GM21526 (cell line): ENCODE measurements at regions not wholly inside any gene's neighbourhood (a gene's known extent, or its start where the extent isn't known, plus 50 kb on each side); places are given as distances from the start of the nearest gene placed in this dataset.
"Not testable (repeated sequence)": the region's sequence is repeated elsewhere in the genome, so short reads cannot be mapped to it uniquely, and the experiment has no call there.

Experiments used
- ATAC-seq: cut with Tn5 transposase; IDR thresholded peaks from one replicate; pipeline ENCODE4 v1.9.1; 2021; ENCODE audit warnings: moderate library complexity; ENCODE audit not compliant: unreplicated experiment, low FRiP score

- ATAC-seq = peak; percentile 99
Observed at GRCh38 chr12:90515199-90516175, 439.5 kb downstream of the CCER1 start.

- no peak for ATAC-seq
Observed at GRCh38 chr12:90514325-90514724, 440.7 kb downstream of the CCER1 start.

- no peak for ATAC-seq
Observed at GRCh38 chr12:90512518-90512917, 442.5 kb downstream of the CCER1 start.

GRCh38 chr12:90510948-90511347 lies 444.0 kb downstream of the CCER1 start:
- no peak for ATAC-seq

GRCh38 chr12:90504806-90505205 lies 450.2 kb downstream of the CCER1 start:
- ATAC-seq = no peak

- no peak for ATAC-seq
Observed at GRCh38 chr12:90502070-90502469, 452.9 kb downstream of the CCER1 start.

GRCh38 chr12:90501412-90501811 lies 453.6 kb downstream of the CCER1 start:
- ATAC-seq = no peak

- ATAC-seq = no peak
Observed at GRCh38 chr12:90499795-90500194, 455.2 kb downstream of the CCER1 start.

GRCh38 chr12:90497923-90498545 lies 456.9 kb downstream of the CCER1 start:
- ATAC-seq = no peak

- ATAC-seq = no peak
Observed at GRCh38 chr12:90490355-90490754, 464.6 kb downstream of the CCER1 start.

GRCh38 chr12:90489141-90489540 lies 465.8 kb downstream of the CCER1 start:
- ATAC-seq = no peak

GRCh38 chr12:90485560-90485959 lies 469.4 kb downstream of the CCER1 start:
- ATAC-seq = no peak

- ATAC-seq = no peak
Observed at GRCh38 chr12:90484094-90484493, 470.9 kb downstream of the CCER1 start.

GRCh38 chr12:90481748-90482147 lies 473.2 kb downstream of the CCER1 start:
- ATAC-seq = no peak

GRCh38 chr12:90479237-90479636 lies 475.7 kb downstream of the CCER1 start:
- no peak for ATAC-seq

- no peak for ATAC-seq
Observed at GRCh38 chr12:90473831-90474230, 481.1 kb downstream of the CCER1 start.

GRCh38 chr12:90460681-90461080 lies 494.3 kb downstream of the CCER1 start:
- no peak for ATAC-seq

- no peak for ATAC-seq
Observed at GRCh38 chr12:90456248-90456647, 498.7 kb downstream of the CCER1 start.

- ATAC-seq = no peak
Observed at GRCh38 chr12:90455756-90456155, 499.2 kb downstream of the CCER1 start.

GRCh38 chr12:90449611-90450010 lies 505.4 kb downstream of the CCER1 start:
- no peak for ATAC-seq

GRCh38 chr12:90443466-90443865 lies 511.5 kb downstream of the CCER1 start:
- not testable (repeated sequence) for ATAC-seq

- ATAC-seq = no peak
Observed at GRCh38 chr12:90441431-90441830, 513.5 kb downstream of the CCER1 start.
